CD14-positive monocyte (primary cell): ENCODE measurements at regions not wholly inside any gene's neighbourhood (a gene's known extent, or its start where the extent isn't known, plus 50 kb on each side); places are given as distances from the start of the nearest gene placed in this dataset.

ENCODE experiments used
- DNase-seq, 3 donors: peaks; one replicate each; pipeline ENCODE4 v3.0.0-alpha.2; 2011 to 2022
- H2AFZ ChIP-seq: 2 replicates; pipeline ENCODE4 v1.6.0; 2012; ENCODE audit warnings: mild to moderate bottlenecking, low read depth, low read length, inconsistent platforms; ENCODE audit not compliant: insufficient read depth, poor library complexity, severe bottlenecking
- H3K27ac ChIP-seq, 2 donors: 1 replicate in 1 of 2; 2 replicates in 1 of 2; pipeline ENCODE4 v1.5.1; 2012 to 2013; ENCODE audit warnings: low read length in 2 of 2, control low read depth in 1 of 2, inconsistent platforms in 1 of 2, low read depth in 1 of 2, mild to moderate bottlenecking in 1 of 2
- H3K27me3 ChIP-seq, 2 donors: one replicate each; pipeline versions ENCODE4 v1.6.0 to v1.6.1; 2011 to 2013; ENCODE audit warnings: low read length in 2 of 2; ENCODE audit not compliant: control insufficient read depth in 2 of 2, insufficient read depth in 2 of 2
- H3K36me3 ChIP-seq, 2 donors: replicated peaks in 1 of 2; 1 replicate in 1 of 2; 2 replicates in 1 of 2; pipeline versions ENCODE4 v1.5.1 to v1.6.1; 2012 to 2013; ENCODE audit warnings: low read length in 2 of 2, control low read depth in 1 of 2, inconsistent platforms in 1 of 2, mild to moderate bottlenecking in 1 of 2; ENCODE audit not compliant: insufficient read depth in 2 of 2, control insufficient read depth in 1 of 2
- H3K4me1 ChIP-seq, 2 donors: 1 replicate in 1 of 2; 2 replicates in 1 of 2; pipeline versions ENCODE4 v1.5.1 to v1.6.1; 2012 to 2013; ENCODE audit warnings: low read length in 2 of 2, control low read depth in 1 of 2, inconsistent platforms in 1 of 2, mild to moderate bottlenecking in 1 of 2, moderate library complexity in 1 of 2; ENCODE audit not compliant: insufficient read depth in 2 of 2, control insufficient read depth in 1 of 2
- H3K4me2 ChIP-seq: replicated peaks from 2 replicates; pipeline ENCODE3; 2012; ENCODE audit warnings: low read length, moderate library complexity, mild to moderate bottlenecking; ENCODE audit not compliant: poor library complexity, severe bottlenecking; ENCODE audit errors: extremely low read depth
- H3K4me3 ChIP-seq, 3 experiments: fragments of 200-600 bp in 1 of 3; sonication (generic) in 1 of 3; replicated peaks in 1 of 3; 1 replicate in 2 of 3; 2 replicates in 1 of 3; pipeline ENCODE4 v1.5.1; 2011 to 2013; ENCODE audit warnings: low read length in 3 of 3, mild to moderate bottlenecking in 3 of 3, control low read depth in 2 of 3, low read depth in 2 of 3, inconsistent platforms in 1 of 3, moderate library complexity in 1 of 3
- H3K79me2 ChIP-seq: 2 replicates; pipeline ENCODE4 v1.6.0; 2012; ENCODE audit warnings: mild to moderate bottlenecking, control low read depth, inconsistent platforms, low read length, moderate library complexity; ENCODE audit not compliant: insufficient read depth
- H3K9ac ChIP-seq: 2 replicates; pipeline ENCODE4 v1.6.0; 2017; ENCODE audit warnings: low read length, mild to moderate bottlenecking; ENCODE audit not compliant: insufficient read depth, poor library complexity, severe bottlenecking
- H3K9me3 ChIP-seq, 2 donors: replicated peaks in 1 of 2; 1 replicate in 1 of 2; 2 replicates in 1 of 2; pipeline versions ENCODE4 v1.5.1 to v1.6.1; 2012 to 2013; ENCODE audit warnings: low read length in 2 of 2, control low read depth in 1 of 2; ENCODE audit not compliant: control insufficient read depth in 1 of 2, insufficient read depth in 1 of 2
- H4K20me1 ChIP-seq: 2 replicates; pipeline ENCODE4 v1.6.0; 2012; ENCODE audit warnings: mild to moderate bottlenecking, low read length, control low read depth, moderate library complexity; ENCODE audit not compliant: insufficient read depth
- H3K27ac Mint-ChIP-seq, 7 donors: one replicate each; pipeline ENCODE4 v1.8.0; 2020; ENCODE audit warnings: mild to moderate bottlenecking in 7 of 7, mixed read lengths in 7 of 7, moderate library complexity in 6 of 7, inconsistent platforms in 2 of 7
- H3K27me3 Mint-ChIP-seq, 3 donors: one replicate each; pipeline ENCODE4 v1.8.0; 2021 to 2022; ENCODE audit warnings: low read depth in 3 of 3, mild to moderate bottlenecking in 3 of 3, mixed read lengths in 3 of 3, moderate library complexity in 3 of 3, inconsistent platforms in 1 of 3
- H3K36me3 Mint-ChIP-seq, 2 donors: one replicate each; pipeline ENCODE4 v1.8.0; 2020; ENCODE audit warnings: mixed read lengths in 2 of 2, inconsistent platforms in 1 of 2, mild to moderate bottlenecking in 1 of 2
- H3K4me1 Mint-ChIP-seq: one replicate; pipeline ENCODE4 v1.8.0; 2020; ENCODE audit warnings: mild to moderate bottlenecking, mixed read lengths
- H3K4me3 Mint-ChIP-seq, 2 donors: one replicate each; pipeline ENCODE4 v1.8.0; 2020; ENCODE audit warnings: mild to moderate bottlenecking in 2 of 2, mixed read lengths in 2 of 2, moderate library complexity in 1 of 2
- H3K9me3 Mint-ChIP-seq, 7 donors: one replicate each; pipeline ENCODE4 v1.8.0; 2020 to 2022; ENCODE audit warnings: mixed read lengths in 7 of 7, mild to moderate bottlenecking in 6 of 7, moderate library complexity in 6 of 7, inconsistent platforms in 2 of 7
- WGBS: methylation state at CpG from one replicate; pipeline ENCODE4 v1.1.5; 2013; ENCODE audit warnings: missing lambda C conversion rate; ENCODE audit not compliant: insufficient coverage; 5-methylcytosine and 5-hydroxymethylcytosine counted together
- intact Hi-C, 2 donors: fragments of 100-400 bp; cut with micrococcal nuclease; formaldehyde crosslinking; loops; one replicate each; pipeline versions ENCODE4 v1.15.0 to v1.15.1; 2023
- TF ChIP-seq, protein P1 (sequence below): fragments of 200-600 bp; IDR thresholded peaks from one replicate; pipeline ENCODE4 v1.8.0; 2022; ENCODE audit warnings: antibody characterized with exemption, mild to moderate bottlenecking

DNA sequence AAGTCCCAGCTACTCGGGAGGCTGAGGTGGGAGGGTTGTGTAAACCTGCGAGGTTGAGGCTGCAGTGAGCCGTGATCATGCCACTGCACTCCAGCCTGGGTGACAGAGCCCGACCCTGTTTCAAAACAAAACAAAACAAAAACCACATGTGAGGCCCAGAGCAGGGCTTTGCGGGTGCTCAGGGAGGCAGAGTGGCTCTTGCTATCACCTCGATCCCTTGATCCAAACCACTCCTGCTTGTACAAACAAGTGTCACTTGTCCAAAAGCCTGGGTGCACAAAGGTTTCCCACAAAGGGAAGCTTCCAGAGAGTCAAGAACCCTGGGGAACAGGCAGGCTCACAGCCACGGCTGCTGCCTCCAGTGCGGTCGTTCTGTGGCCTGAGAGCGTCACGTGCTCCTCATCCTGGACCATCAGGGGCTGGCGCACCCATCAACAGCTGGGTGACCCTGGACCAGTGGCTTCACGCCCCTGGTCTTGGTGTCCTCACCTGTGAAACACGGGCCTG, 162.7 kb downstream of the C9orf50 start:
- Mint-ChIP-seq H3K4me1 (peaks cover 38% of the 10 kb centered on the region), H3K27me3 (peaks cover 0 to 6% (median 3%) of the 10 kb centered on the region in 3 donors), H3K9me3 (peaks cover 0 to 2% (median 0%) of the 10 kb centered on the region in 7 donors), H3K4me3 (peak overlapping the region; percentile 34 to 62), H3K27ac (peak overlapping the region; percentile 73 to 99 (median 88)), H3K36me3 (no peaks in the 10 kb centered on the region)
- Histone ChIP-seq H3K27ac (peak overlapping the region; percentile 4 to 97), H3K4me1 (peaks cover 38 to 47% of the 10 kb centered on the region in 2 donors), H3K4me3 (peak overlapping the region in 1 of 3 experiments; percentile 61), H3K27me3 (no peaks in the 10 kb centered on the region), H3K9ac (peak overlapping the region; percentile 16), H2AFZ (peak overlapping the region; percentile 86), H4K20me1 (no peaks in the 10 kb centered on the region), H3K36me3 (no peaks in the 10 kb centered on the region), H3K79me2 (no peaks in the 10 kb centered on the region), H3K4me2 (peak overlapping the region; percentile 75), H3K9me3 (no peaks in the 10 kb centered on the region)
- intact Hi-C loops: loop anchor here (2.0 to 5.0 kb wide), 2 partner anchors 36 to 43 kb away; no protein-coding TSS in a partner anchor
- WGBS: 3% methylated on average over 9 of the region's 14 CpGs
- TF ChIP-seq, protein P1, sequence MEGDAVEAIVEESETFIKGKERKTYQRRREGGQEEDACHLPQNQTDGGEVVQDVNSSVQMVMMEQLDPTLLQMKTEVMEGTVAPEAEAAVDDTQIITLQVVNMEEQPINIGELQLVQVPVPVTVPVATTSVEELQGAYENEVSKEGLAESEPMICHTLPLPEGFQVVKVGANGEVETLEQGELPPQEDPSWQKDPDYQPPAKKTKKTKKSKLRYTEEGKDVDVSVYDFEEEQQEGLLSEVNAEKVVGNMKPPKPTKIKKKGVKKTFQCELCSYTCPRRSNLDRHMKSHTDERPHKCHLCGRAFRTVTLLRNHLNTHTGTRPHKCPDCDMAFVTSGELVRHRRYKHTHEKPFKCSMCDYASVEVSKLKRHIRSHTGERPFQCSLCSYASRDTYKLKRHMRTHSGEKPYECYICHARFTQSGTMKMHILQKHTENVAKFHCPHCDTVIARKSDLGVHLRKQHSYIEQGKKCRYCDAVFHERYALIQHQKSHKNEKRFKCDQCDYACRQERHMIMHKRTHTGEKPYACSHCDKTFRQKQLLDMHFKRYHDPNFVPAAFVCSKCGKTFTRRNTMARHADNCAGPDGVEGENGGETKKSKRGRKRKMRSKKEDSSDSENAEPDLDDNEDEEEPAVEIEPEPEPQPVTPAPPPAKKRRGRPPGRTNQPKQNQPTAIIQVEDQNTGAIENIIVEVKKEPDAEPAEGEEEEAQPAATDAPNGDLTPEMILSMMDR: no peak
- DNase-seq: peak; percentile 22 to 54 (median 38)

DNA sequence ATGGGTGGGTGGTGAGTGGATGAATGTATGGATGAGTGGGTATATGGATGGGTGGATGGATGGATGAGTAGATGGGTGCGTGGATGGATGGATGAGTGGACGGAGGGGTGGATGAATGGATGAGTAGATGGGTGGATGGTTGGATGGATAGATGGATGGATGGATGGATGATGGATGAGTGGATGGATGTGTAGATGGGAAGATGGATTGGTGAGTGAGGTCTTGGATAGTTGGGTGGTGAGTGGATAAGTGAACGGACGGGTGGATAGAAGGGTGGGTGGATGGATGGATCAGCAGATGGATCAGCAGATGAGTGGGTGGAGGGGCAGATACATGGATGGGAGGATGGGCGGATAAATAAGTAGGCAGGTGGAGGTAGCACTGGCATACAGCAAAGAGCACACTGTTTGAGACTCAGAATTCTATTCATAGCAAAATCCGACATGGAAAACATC, 163.5 kb downstream of the C9orf50 start:
- H3K79me2 ChIP-seq: no peaks in the 10 kb centered on the region
- Mint-ChIP-seq H3K9me3 (peaks cover 0 to 2% (median 0%) of the 10 kb centered on the region in 7 donors), H3K4me3 (no peak overlapping the region), H3K27ac (peak overlapping the region in 2 of 7 donors; percentile 20 to 97), H3K27me3 (peaks cover 0 to 6% (median 3%) of the 10 kb centered on the region in 3 donors), H3K36me3 (no peaks in the 10 kb centered on the region), H3K4me1 (peaks cover 36% of the 10 kb centered on the region)
- no peaks in the 10 kb centered on the region for H3K9me3 ChIP-seq
- H3K4me2 ChIP-seq: no peak overlapping the region
- H2AFZ ChIP-seq: no peak overlapping the region
- H3K4me1 ChIP-seq: peaks cover 38 to 47% of the 10 kb centered on the region in 2 donors
- H3K4me3 ChIP-seq: no peak overlapping the region
- no peak overlapping the region for H3K9ac ChIP-seq
- no peaks in the 10 kb centered on the region for H3K27me3 ChIP-seq
- DNase-seq: no peak
- intact Hi-C loops: loop anchor here in 1 of 2 donors (5.0 kb wide), 1 partner anchor 35 kb away; no protein-coding TSS in a partner anchor
- TF ChIP-seq, protein P1: no peak
- H3K27ac ChIP-seq: no peak overlapping the region
- H3K36me3 ChIP-seq: no peaks in the 10 kb centered on the region
- H4K20me1 ChIP-seq: no peaks in the 10 kb centered on the region
- WGBS: 100% methylated on average over 4 of the region's 6 CpGs
